H1 (cell line): ENCODE measurements at regions not wholly inside any gene's neighbourhood (a gene's known extent, or its start where the extent isn't known, plus 50 kb on each side); places are given as distances from the start of the nearest gene placed in this dataset.

Source experiments
- CTCF ChIA-PET: fragments of 300-600 bp; sonication (Branson Sonifier 250); formaldehyde crosslinking; loops from one replicate; lab custom pipeline; 2021; ENCODE audit not compliant: partially characterized antibody; lab: Charles Lee
- POLR2A ChIA-PET: fragments of 300-600 bp; sonication (Branson Sonifier 250); formaldehyde crosslinking; loops from one replicate; lab custom pipeline; 2021; ENCODE audit warnings: inconsistent platforms; ENCODE audit not compliant: partially characterized antibody; lab: Charles Lee
- DNase-seq, 2 experiments: peaks; one replicate each; pipeline versions ENCODE4 v3.0.0 to v3.0.0-alpha.2; 2010 to 2022; ENCODE audit warnings: low spot score in 2 of 2, low read depth in 1 of 2, mixed read lengths in 1 of 2
- FAIRE-seq: peaks from 2 replicates; lab custom pipeline; 2011; peaks lifted over from hg19 to GRCh38; lab: Jason Lieb, UNC
- H2AFZ ChIP-seq: 2 replicates; pipeline ENCODE4 v1.8.1; 2012; ENCODE audit warnings: low read length, inconsistent platforms
- H2AK5ac ChIP-seq: 2 replicates; pipeline ENCODE4 v1.6.1; 2013; ENCODE audit warnings: low read depth, low read length
- H2BK120ac ChIP-seq: replicated peaks from 2 replicates; pipeline ENCODE3; 2013; ENCODE audit warnings: low read depth, low read length, inconsistent platforms
- H2BK12ac ChIP-seq: 2 replicates; pipeline ENCODE4 v1.6.1; 2013; ENCODE audit warnings: low read depth, low read length
- H2BK15ac ChIP-seq: 2 replicates; pipeline ENCODE4 v1.6.1; 2013; ENCODE audit warnings: low read length
- H2BK20ac ChIP-seq: 2 replicates; pipeline ENCODE4 v1.6.1; 2013; ENCODE audit warnings: low read length
- H2BK5ac ChIP-seq: 2 replicates; pipeline ENCODE4 v1.6.1; 2013; ENCODE audit warnings: low read depth, low read length
- H3K14ac ChIP-seq: 2 replicates; pipeline ENCODE4 v1.6.1; 2013; ENCODE audit warnings: inconsistent platforms; ENCODE audit not compliant: insufficient read length
- H3K18ac ChIP-seq: 2 replicates; pipeline ENCODE4 v1.6.1; 2013; ENCODE audit warnings: low read length; ENCODE audit errors: extremely low read depth
- H3K23ac ChIP-seq: 2 replicates; pipeline ENCODE4 v1.6.1; 2013; ENCODE audit warnings: inconsistent platforms; ENCODE audit not compliant: insufficient read length
- H3K23me2 ChIP-seq: 2 replicates; pipeline ENCODE4 v1.6.1; 2013; ENCODE audit warnings: low read depth, low read length
- H3K27ac ChIP-seq: 2 replicates; pipeline ENCODE4 v1.6.1; 2011; ENCODE audit warnings: low read depth, low read length, inconsistent platforms
- H3K27me3 ChIP-seq, 4 experiments: replicated peaks in 1 of 4; 1 replicate in 1 of 4; 2 replicates in 3 of 4; pipeline versions ENCODE4 v1.6.1 to v1.8.1; 2011 to 2013; ENCODE audit warnings: low read length in 3 of 4, mild to moderate bottlenecking in 3 of 4, inconsistent platforms in 2 of 4, mixed read lengths in 2 of 4, moderate library complexity in 1 of 4; ENCODE audit not compliant: control insufficient read depth in 3 of 4, insufficient read depth in 3 of 4; ENCODE audit errors: extremely low read depth in 1 of 4
- H3K36me3 ChIP-seq, 4 experiments: 2 replicates each; pipeline versions ENCODE4 v1.6.1 to v1.8.1; 2011 to 2013; ENCODE audit warnings: mild to moderate bottlenecking in 4 of 4, low read length in 3 of 4, moderate library complexity in 2 of 4, control low read depth in 1 of 4, inconsistent platforms in 1 of 4; ENCODE audit not compliant: insufficient read depth in 4 of 4, control insufficient read depth in 2 of 4
- H3K4ac ChIP-seq: replicated peaks from 2 replicates; pipeline ENCODE3; 2013; ENCODE audit warnings: low read length, low read depth, mixed read lengths, inconsistent platforms; ENCODE audit not compliant: insufficient read length
- H3K4me1 ChIP-seq, 4 experiments: replicated peaks in 1 of 4; 1 replicate in 1 of 4; 2 replicates in 3 of 4; pipeline versions ENCODE4 v1.6.1 to v1.8.1; 2011 to 2013; ENCODE audit warnings: low read length in 3 of 4, inconsistent platforms in 2 of 4, mixed read lengths in 1 of 4; ENCODE audit not compliant: insufficient read depth in 4 of 4, control insufficient read depth in 3 of 4
- H3K4me2 ChIP-seq, 2 experiments: 2 replicates each; pipeline versions ENCODE4 v1.6.1 to v1.8.1; 2011 to 2013; ENCODE audit warnings: low read depth in 2 of 2, low read length in 2 of 2, control low read depth in 1 of 2, inconsistent platforms in 1 of 2, mild to moderate bottlenecking in 1 of 2; ENCODE audit not compliant: insufficient read depth in 1 of 2
- H3K4me3 ChIP-seq, 4 experiments: fragments of 200-600, 300-600 bp in 1 of 4; sonication (generic), shearing (Covaris generic), sonication (Bioruptor Twin) in 1 of 4; 2 replicates each; pipeline versions ENCODE4 v1.5.1 to v1.8.1; 2011 to 2016; ENCODE audit warnings: low read length in 4 of 4, low read depth in 3 of 4, control low read depth in 2 of 4, inconsistent platforms in 2 of 4, mild to moderate bottlenecking in 2 of 4, mixed read lengths in 1 of 4, moderate library complexity in 1 of 4; ENCODE audit not compliant: insufficient read depth in 2 of 4; ENCODE audit errors: extremely low read depth in 1 of 4
- H3K56ac ChIP-seq: replicated peaks from 2 replicates; pipeline ENCODE3; 2013; ENCODE audit warnings: low read depth, mild to moderate bottlenecking, mixed read lengths, low read length, inconsistent platforms; ENCODE audit not compliant: insufficient read length
- H3K79me1 ChIP-seq: 2 replicates; pipeline ENCODE4 v1.6.1; 2013; ENCODE audit warnings: low read depth, low read length, control low read depth
- H3K79me2 ChIP-seq, 2 experiments: 2 replicates each; pipeline versions ENCODE4 v1.6.1 to v1.8.1; 2012 to 2013; ENCODE audit warnings: low read length in 2 of 2, mild to moderate bottlenecking in 2 of 2, inconsistent platforms in 1 of 2; ENCODE audit not compliant: insufficient read depth in 2 of 2, control insufficient read depth in 1 of 2
- H3K9ac ChIP-seq, 4 experiments: replicated peaks in 1 of 4; 1 replicate in 1 of 4; 2 replicates in 3 of 4; pipeline versions ENCODE4 v1.6.1 to v1.8.1; 2011 to 2013; ENCODE audit warnings: low read depth in 3 of 4, low read length in 3 of 4, control low read depth in 2 of 4, mild to moderate bottlenecking in 2 of 4, moderate library complexity in 2 of 4, inconsistent platforms in 1 of 4; ENCODE audit errors: extremely low read depth in 1 of 4
- H3K9me3 ChIP-seq, 2 experiments: 2 replicates each; pipeline versions ENCODE4 v1.6.1 to v1.8.1; 2012 to 2013; ENCODE audit warnings: mild to moderate bottlenecking in 2 of 2, moderate library complexity in 2 of 2, control low read depth in 1 of 2, inconsistent platforms in 1 of 2, low read depth in 1 of 2, low read length in 1 of 2, mixed read lengths in 1 of 2; ENCODE audit not compliant: insufficient read depth in 2 of 2
- H4K20me1 ChIP-seq, 2 experiments: replicated peaks in 1 of 2; 2 replicates each; pipeline versions ENCODE3 to v1.8.1; 2011 to 2013; ENCODE audit warnings: inconsistent platforms in 2 of 2, low read length in 2 of 2, mild to moderate bottlenecking in 1 of 2; ENCODE audit not compliant: insufficient read depth in 2 of 2, control insufficient read depth in 1 of 2
- H4K5ac ChIP-seq: 2 replicates; pipeline ENCODE4 v1.6.1; 2013; ENCODE audit warnings: low read length, low read depth, mixed read lengths, inconsistent platforms; ENCODE audit not compliant: insufficient read length
- H4K8ac ChIP-seq: 2 replicates; pipeline ENCODE4 v1.8.0; 2013; ENCODE audit warnings: mild to moderate bottlenecking, moderate library complexity, low read length, inconsistent platforms; ENCODE audit not compliant: insufficient read depth; ENCODE audit errors: extremely low read depth
- H4K91ac ChIP-seq: replicated peaks from 2 replicates; pipeline ENCODE3; 2013; ENCODE audit warnings: low read length, mixed read lengths, inconsistent platforms; ENCODE audit not compliant: insufficient read length
- BACH1 ChIP-seq: IDR thresholded peaks from 2 replicates; pipeline ENCODE4 v1.6.1; 2012; ENCODE audit warnings: low read length, improper control_type of control experiment
- BRCA1 ChIP-seq: IDR thresholded peaks from 2 replicates; pipeline ENCODE4 v1.6.1; 2012; ENCODE audit warnings: low read depth, low read length, improper control_type of control experiment
- EGR1 ChIP-seq: IDR thresholded peaks from 2 replicates; pipeline ENCODE4 v1.6.1; 2011; ENCODE audit warnings: low read depth, low read length, borderline replicate concordance
- HDAC6 ChIP-seq: IDR thresholded peaks from one replicate; pipeline ENCODE4 v1.7.1; 2012; ENCODE audit warnings: low read depth, mild to moderate bottlenecking, inconsistent platforms, low read length, moderate library complexity
- KDM1A ChIP-seq: fragments of 200-600, 300-600 bp; sonication (generic); IDR thresholded peaks from 2 replicates; pipeline ENCODE4 v1.7.1; 2016; ENCODE audit warnings: mild to moderate bottlenecking, low read length, borderline replicate concordance
- KDM4A ChIP-seq: IDR thresholded peaks from one replicate; pipeline ENCODE4 v1.7.1; 2012; ENCODE audit warnings: low read depth, mild to moderate bottlenecking, moderate library complexity, low read length, inconsistent platforms; ENCODE audit not compliant: severe bottlenecking
- KDM5A ChIP-seq: fragments of 200-600 bp; IDR thresholded peaks from 2 replicates; pipeline ENCODE4 v1.7.1; 2012; ENCODE audit warnings: mild to moderate bottlenecking, low read length, inconsistent platforms, mixed read lengths
- POLR2AphosphoS5 ChIP-seq: IDR thresholded peaks from 2 replicates; pipeline ENCODE4 v1.6.1; 2011; ENCODE audit warnings: low read depth, low read length
- RBBP5 ChIP-seq: IDR thresholded peaks from 2 replicates; pipeline ENCODE4 v1.7.1; 2012; ENCODE audit warnings: low read depth, mild to moderate bottlenecking, inconsistent platforms, low read length, moderate library complexity, borderline replicate concordance
- SIRT6 ChIP-seq: IDR thresholded peaks from one replicate; pipeline ENCODE4 v1.7.1; 2012; ENCODE audit warnings: low read length, inconsistent platforms
- SIX5 ChIP-seq: IDR thresholded peaks from 2 replicates; pipeline ENCODE4 v1.6.1; 2011; ENCODE audit warnings: mild to moderate bottlenecking, low read depth, low read length
- SP4 ChIP-seq: IDR thresholded peaks from 2 replicates; pipeline ENCODE4 v1.6.1; 2012; ENCODE audit warnings: low read length, inconsistent platforms
- TBP ChIP-seq: IDR thresholded peaks from 2 replicates; pipeline ENCODE4 v1.6.1; 2011; ENCODE audit warnings: low read depth, low read length, improper control_type of control experiment
- TEAD4 ChIP-seq: IDR thresholded peaks from 2 replicates; pipeline ENCODE4 v1.6.1; 2012; ENCODE audit warnings: low read depth, low read length, inconsistent platforms, mixed read lengths
- WGBS, 2 experiments: shearing (Covaris generic) in 1 of 2; methylation state at CpG; one replicate each; pipeline versions ENCODE4 v1.1.6 to v1.1.7; 2013 to 2015; ENCODE audit warnings: low lambda C conversion rate in 2 of 2, mixed read lengths in 2 of 2, inconsistent platforms in 1 of 2, low coverage in 1 of 2, missing lambda C conversion rate in 1 of 2; ENCODE audit not compliant: insufficient replicate concordance in 2 of 2, insufficient coverage in 1 of 2, insufficient read length in 1 of 2; ENCODE audit errors: extremely low coverage in 1 of 2, missing lambda C conversion rate in 1 of 2; 5-methylcytosine and 5-hydroxymethylcytosine counted together
- TF ChIP-seq, protein P1 (sequence below): IDR thresholded peaks from 2 replicates; pipeline ENCODE4 v1.6.1; 2012; ENCODE audit warnings: low read length, inconsistent platforms

GRCh38 chr2:21644266-21644665 lies 520.5 kb downstream of the TDRD15 start:
- Histone ChIP-seq H3K4me2 (no peak overlapping the region), H2AK5ac (0 out of 2 replicates have a peak overlapping the region, but pooled peaks have one; percentile 10), H2BK5ac (no peak overlapping the region), H3K9ac (no peak overlapping the region), H3K56ac (no peak overlapping the region), H2BK120ac (no peak overlapping the region), H4K8ac (no peak overlapping the region), H3K4me3 (no peak overlapping the region), H3K23ac (no peak overlapping the region), H2BK20ac (peak overlapping the region; percentile 17; the same call in 1 of the 2 replicates), H3K4ac (no peak overlapping the region), H3K23me2 (no peaks in the 10 kb centered on the region), H3K27ac (no peak overlapping the region), H3K14ac (no peak overlapping the region), H2AFZ (no peak overlapping the region), H3K79me2 (no peaks in the 10 kb centered on the region), H3K79me1 (no peaks in the 10 kb centered on the region), H2BK12ac (no peak overlapping the region), H3K18ac (no peak overlapping the region), H3K9me3 (no peaks in the 10 kb centered on the region), H3K4me1 (peaks cover 0 to 16% (median 3%) of the 10 kb centered on the region in 4 experiments; a peak in 3 of 7 replicates), H2BK15ac (no peak overlapping the region), H4K20me1 (no peaks in the 10 kb centered on the region), H4K5ac (no peak overlapping the region), H3K36me3 (no peaks in the 10 kb centered on the region), H4K91ac (no peak overlapping the region), H3K27me3 (no peaks in the 10 kb centered on the region)
- WGBS, 2 experiments = 100% methylated on average over 1 of the region's 1 CpG; no CpG with 5 or more reads in 1 of the 2 experiments
- FAIRE-seq (no peak), DNase-seq (no peak)
- POLR2A ChIA-PET = no interaction called here
- CTCF ChIA-PET = interaction anchor here (2.7 kb wide), 1 partner anchor 222 kb away, joined by 9 read pairs; no protein-coding TSS in a partner anchor
- TF ChIP-seq RBBP5 (no peak), SP4 (no peak), POLR2AphosphoS5 (no peak), KDM1A (no peak), SIRT6 (no peak), BACH1 (no peak), KDM4A (no peak), BRCA1 (no peak), HDAC6 (no peak), TBP (no peak), TEAD4 (no peak), SIX5 (no peak), KDM5A (no peak), EGR1 (no peak)
- TF ChIP-seq, protein P1, sequence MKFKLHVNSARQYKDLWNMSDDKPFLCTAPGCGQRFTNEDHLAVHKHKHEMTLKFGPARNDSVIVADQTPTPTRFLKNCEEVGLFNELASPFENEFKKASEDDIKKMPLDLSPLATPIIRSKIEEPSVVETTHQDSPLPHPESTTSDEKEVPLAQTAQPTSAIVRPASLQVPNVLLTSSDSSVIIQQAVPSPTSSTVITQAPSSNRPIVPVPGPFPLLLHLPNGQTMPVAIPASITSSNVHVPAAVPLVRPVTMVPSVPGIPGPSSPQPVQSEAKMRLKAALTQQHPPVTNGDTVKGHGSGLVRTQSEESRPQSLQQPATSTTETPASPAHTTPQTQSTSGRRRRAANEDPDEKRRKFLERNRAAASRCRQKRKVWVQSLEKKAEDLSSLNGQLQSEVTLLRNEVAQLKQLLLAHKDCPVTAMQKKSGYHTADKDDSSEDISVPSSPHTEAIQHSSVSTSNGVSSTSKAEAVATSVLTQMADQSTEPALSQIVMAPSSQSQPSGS = no peak
